GM19043 (cell line): ENCODE measurements at regions not wholly inside any gene's neighbourhood (a gene's known extent, or its start where the extent isn't known, plus 50 kb on each side); places are given as distances from the start of the nearest gene placed in this dataset.

Experiments
- ATAC-seq: cut with Tn5 transposase; IDR thresholded peaks from one replicate; pipeline ENCODE4 v1.9.1; 2021; ENCODE audit warnings: low read depth; ENCODE audit not compliant: unreplicated experiment

DNA sequence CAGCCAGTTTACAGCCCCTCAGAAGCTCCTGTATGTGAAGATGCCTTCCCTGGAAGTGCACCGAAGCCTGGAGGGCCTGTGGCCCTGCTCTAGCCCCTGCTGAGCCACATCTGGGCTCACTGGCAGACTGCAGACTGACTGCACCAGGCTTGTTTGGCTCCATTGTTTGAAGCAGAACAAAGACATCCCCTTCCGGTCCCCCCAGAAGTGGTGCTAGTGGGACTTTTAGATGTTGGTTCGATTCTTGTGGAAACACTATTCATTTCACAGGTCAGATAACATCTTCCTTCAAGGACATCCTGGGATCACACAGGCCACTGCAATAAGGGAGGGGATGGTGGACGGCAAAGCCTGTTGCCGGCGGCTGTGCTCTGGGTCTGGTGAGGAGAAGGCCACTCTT lies 57.8 kb upstream of the CBLN2 start:
- ATAC-seq, result no peak

DNA sequence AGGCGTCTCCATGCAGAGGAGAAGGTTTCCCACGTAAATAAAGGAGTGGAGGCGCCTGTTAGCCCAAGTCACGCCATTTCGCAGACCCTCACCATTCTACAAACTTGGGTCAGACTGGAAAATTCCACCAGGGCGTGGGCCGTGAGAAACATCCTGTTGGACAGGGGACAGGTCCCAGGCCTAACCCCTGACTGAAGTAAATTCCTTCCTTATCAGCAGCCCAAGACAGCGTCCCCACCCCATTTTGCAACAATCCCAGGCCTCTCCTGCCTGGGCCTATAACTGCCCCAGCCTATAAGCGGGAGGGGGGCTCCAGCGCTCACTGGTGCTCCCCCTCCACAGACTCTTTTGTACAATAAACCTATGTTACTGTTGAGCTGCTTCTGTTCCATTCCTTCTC lies 57.3 kb upstream of the CBLN2 start:
- ATAC-seq, result no peak
